H9 (cell line): ENCODE measurements at regions not wholly inside any gene's neighbourhood (a gene's known extent, or its start where the extent isn't known, plus 50 kb on each side); places are given as distances from the start of the nearest gene placed in this dataset.

Source experiments
- DNase-seq: peaks from one replicate; pipeline ENCODE4 v3.0.0-alpha.2; 2017
- H2AFZ ChIP-seq: one replicate; pipeline ENCODE4 v1.6.1; 2013; ENCODE audit warnings: mild to moderate bottlenecking, low read length, control low read depth, moderate library complexity
- H2AK5ac ChIP-seq: 2 replicates; pipeline ENCODE4 v1.6.1; 2013; ENCODE audit warnings: low read length, control low read depth, mixed read lengths; ENCODE audit not compliant: insufficient read length
- H2BK120ac ChIP-seq: one replicate; pipeline ENCODE4 v1.6.1; 2013; ENCODE audit warnings: low read depth, mild to moderate bottlenecking, low read length, control low read depth, inconsistent platforms; ENCODE audit not compliant: poor library complexity, severe bottlenecking
- H2BK12ac ChIP-seq: 2 replicates; pipeline ENCODE4 v1.6.1; 2013; ENCODE audit warnings: low read length, control low read depth, mixed read lengths, low read depth; ENCODE audit not compliant: insufficient read length
- H2BK15ac ChIP-seq: 2 replicates; pipeline ENCODE4 v1.6.1; 2013; ENCODE audit warnings: low read depth, low read length, control low read depth
- H2BK20ac ChIP-seq: one replicate; pipeline ENCODE4 v1.6.1; 2013; ENCODE audit warnings: low read depth, mild to moderate bottlenecking, low read length, control low read depth, inconsistent platforms; ENCODE audit not compliant: poor library complexity, severe bottlenecking
- H2BK5ac ChIP-seq: 2 replicates; pipeline ENCODE4 v1.6.1; 2013; ENCODE audit warnings: low read length, control low read depth, mixed read lengths; ENCODE audit not compliant: insufficient read length
- H3K14ac ChIP-seq: 2 replicates; pipeline ENCODE4 v1.6.1; 2013; ENCODE audit warnings: low read length, control low read depth; ENCODE audit not compliant: insufficient read depth
- H3K18ac ChIP-seq: 2 replicates; pipeline ENCODE4 v1.6.1; 2013; ENCODE audit warnings: low read depth, mild to moderate bottlenecking, mixed read lengths, low read length, control low read depth; ENCODE audit not compliant: insufficient read length
- H3K23ac ChIP-seq: 2 replicates; pipeline ENCODE4 v1.6.1; 2013; ENCODE audit warnings: low read length, control low read depth, mixed read lengths, low read depth; ENCODE audit not compliant: insufficient read length
- H3K23me2 ChIP-seq: 2 replicates; pipeline ENCODE4 v1.6.1; 2013; ENCODE audit warnings: low read depth, mild to moderate bottlenecking, mixed read lengths, low read length, control low read depth; ENCODE audit not compliant: insufficient read length, poor library complexity, severe bottlenecking
- H3K27ac ChIP-seq: 2 replicates; pipeline ENCODE4 v1.5.1; 2013; ENCODE audit warnings: low read length, control low read depth, mixed read lengths, low read depth; ENCODE audit not compliant: insufficient read length
- H3K27me3 ChIP-seq: 2 replicates; pipeline ENCODE4 v1.6.1; 2013; ENCODE audit warnings: low read length, control low read depth, inconsistent platforms; ENCODE audit not compliant: insufficient read depth
- H3K4ac ChIP-seq: 2 replicates; pipeline ENCODE4 v1.6.1; 2013; ENCODE audit warnings: low read depth, mild to moderate bottlenecking, control low read depth, inconsistent platforms, low read length, moderate library complexity
- H3K4me1 ChIP-seq: 2 replicates; pipeline ENCODE4 v1.6.1; 2013; ENCODE audit warnings: low read length, control low read depth, inconsistent platforms; ENCODE audit not compliant: insufficient read depth
- H3K4me2 ChIP-seq: 2 replicates; pipeline ENCODE4 v1.6.1; 2013; ENCODE audit warnings: low read length, control low read depth, mixed read lengths; ENCODE audit not compliant: insufficient read length, insufficient read depth
- H3K56ac ChIP-seq: 2 replicates; pipeline ENCODE4 v1.6.1; 2013; ENCODE audit warnings: low read depth, mild to moderate bottlenecking, mixed read lengths, low read length, control low read depth; ENCODE audit not compliant: insufficient read length
- H3K79me1 ChIP-seq: 2 replicates; pipeline ENCODE4 v1.6.1; 2013; ENCODE audit warnings: low read depth, mild to moderate bottlenecking, moderate library complexity, low read length, control low read depth, inconsistent platforms; ENCODE audit not compliant: insufficient read depth, poor library complexity, severe bottlenecking
- H3K79me2 ChIP-seq: 2 replicates; pipeline ENCODE4 v1.6.1; 2013; ENCODE audit warnings: low read length, control low read depth, inconsistent platforms; ENCODE audit not compliant: insufficient read depth
- H3K9ac ChIP-seq: 2 replicates; pipeline ENCODE4 v1.6.1; 2013; ENCODE audit warnings: low read length, control low read depth, mixed read lengths; ENCODE audit not compliant: insufficient read length; ENCODE audit errors: extremely low read depth
- H3K9me3 ChIP-seq: one replicate; pipeline ENCODE4 v1.6.1; 2013; ENCODE audit warnings: low read depth, low read length, inconsistent platforms; ENCODE audit not compliant: control insufficient read depth
- H3T11ph ChIP-seq: one replicate; pipeline ENCODE4 v1.6.1; 2013; ENCODE audit warnings: mild to moderate bottlenecking, low read length, control low read depth, inconsistent platforms
- H4K20me1 ChIP-seq: one replicate; pipeline ENCODE4 v1.6.1; 2013; ENCODE audit not compliant: control insufficient read depth, insufficient read length, insufficient read depth
- H4K5ac ChIP-seq: 2 replicates; pipeline ENCODE4 v1.6.1; 2013; ENCODE audit warnings: low read depth, mild to moderate bottlenecking, mixed read lengths, low read length, control low read depth; ENCODE audit not compliant: insufficient read length
- H4K8ac ChIP-seq: replicated peaks from 2 replicates; pipeline ENCODE4 v1.6.1; 2013; ENCODE audit warnings: low read length, control low read depth, mixed read lengths, low read depth; ENCODE audit not compliant: insufficient read length
- H4K91ac ChIP-seq: 2 replicates; pipeline ENCODE4 v1.6.1; 2013; ENCODE audit warnings: low read depth, mild to moderate bottlenecking, moderate library complexity, mixed read lengths, low read length, control low read depth; ENCODE audit not compliant: insufficient read length
- H3K27ac Mint-ChIP-seq, 3 experiments: 2 replicates in 2 of 3; 3 replicates in 1 of 3; pipeline ENCODE4 v1.8.0; 2020 to 2021; ENCODE audit warnings: mixed read lengths in 3 of 3, mild to moderate bottlenecking in 1 of 3, moderate library complexity in 1 of 3
- H3K27me3 Mint-ChIP-seq: 2 replicates; pipeline ENCODE4 v1.8.0; 2021; ENCODE audit warnings: low read depth, mild to moderate bottlenecking, moderate library complexity, mixed read lengths
- H3K36me3 Mint-ChIP-seq, 3 experiments: 2 replicates in 2 of 3; 3 replicates in 1 of 3; pipeline ENCODE4 v1.8.0; 2020 to 2021; ENCODE audit warnings: low read depth in 3 of 3, mixed read lengths in 3 of 3; ENCODE audit not compliant: insufficient read depth in 1 of 3
- H3K4me1 Mint-ChIP-seq, 2 experiments: 2 replicates each; pipeline ENCODE4 v1.8.0; 2020; ENCODE audit warnings: mixed read lengths in 2 of 2
- H3K4me3 Mint-ChIP-seq, 2 experiments: 2 replicates in 1 of 2; 3 replicates in 1 of 2; pipeline ENCODE4 v1.8.0; 2020 to 2021; ENCODE audit warnings: mild to moderate bottlenecking in 2 of 2, mixed read lengths in 2 of 2, moderate library complexity in 1 of 2
- H3K9me3 Mint-ChIP-seq, 2 experiments: 2 replicates in 1 of 2; 3 replicates in 1 of 2; pipeline ENCODE4 v1.8.0; 2020; ENCODE audit warnings: mild to moderate bottlenecking in 2 of 2, mixed read lengths in 2 of 2, moderate library complexity in 1 of 2
- CTCF ChIP-seq: fragments of 200-600 bp; sonication (generic); conservative IDR thresholded peaks from 3 replicates; pipeline ENCODE4 v1.8.0; 2021; ENCODE audit warnings: antibody characterized with exemption, mild to moderate bottlenecking
- WGBS: extraction: QIAGEN DNeasy Blood & Tissue Kit; methylation state at CpG from one replicate; pipeline ENCODE4 v1.1.7; 2013; ENCODE audit warnings: missing lambda C conversion rate, low lambda C conversion rate, mixed read lengths; ENCODE audit not compliant: insufficient read length; ENCODE audit errors: extremely low coverage; 5-methylcytosine and 5-hydroxymethylcytosine counted together

GRCh38 chr6:135680964-135681913 lies 170.3 kb upstream of the PDE7B start:
- no peak overlapping the region for H2BK20ac ChIP-seq

More at GRCh38 chr6:135680964-135681913, 170.3 kb upstream of the PDE7B start:
- H3K9me3 ChIP-seq, result no peaks in the 10 kb centered on the region
- H3T11ph ChIP-seq, result no peak overlapping the region
- no peaks in the 10 kb centered on the region for H3K4me1 ChIP-seq
- Mint-ChIP-seq H3K4me3 (no peak overlapping the region), H3K4me1 (no peaks in the 10 kb centered on the region), H3K27ac (no peak overlapping the region; a peak in 1 of 7 replicates), H3K9me3 (no peaks in the 10 kb centered on the region), H3K27me3 (no peaks in the 10 kb centered on the region), H3K36me3 (no peaks in the 10 kb centered on the region)
- no peak overlapping the region for H2BK12ac ChIP-seq
- no peak overlapping the region for H3K4ac ChIP-seq
- no peak overlapping the region for H3K27ac ChIP-seq
- no peaks in the 10 kb centered on the region for H3K27me3 ChIP-seq
- H2BK5ac ChIP-seq, result no peak overlapping the region
- H3K79me2 ChIP-seq, result no peaks in the 10 kb centered on the region
- no CpG with 5 or more reads among the region's 2 CpGs for whole genome bisulfite sequencing
- H3K79me1 ChIP-seq, result no peaks in the 10 kb centered on the region
- H4K91ac ChIP-seq, result no peak overlapping the region
- H2AK5ac ChIP-seq, result no peak overlapping the region
- H3K14ac ChIP-seq, result no peak overlapping the region
- TF ChIP-seq CTCF, result no peak
- no peak overlapping the region for H4K8ac ChIP-seq
- DNase-seq, result no peak
- no peak overlapping the region for H2AFZ ChIP-seq
- no peak overlapping the region for H4K5ac ChIP-seq
- H3K9ac ChIP-seq, result no peak overlapping the region
- no peak overlapping the region for H2BK120ac ChIP-seq
- H3K56ac ChIP-seq, result no peak overlapping the region
- H3K18ac ChIP-seq, result no peak overlapping the region
- H3K4me2 ChIP-seq, result no peak overlapping the region
- no peaks in the 10 kb centered on the region for H4K20me1 ChIP-seq
- H3K23ac ChIP-seq, result no peak overlapping the region
- H2BK15ac ChIP-seq, result no peak overlapping the region
- H3K23me2 ChIP-seq, result no peaks in the 10 kb centered on the region
